ENCODE measurements at regions not wholly inside any gene's neighbourhood (a gene's known extent, or its start where the extent isn't known, plus 50 kb on each side); places are given as distances from the start of the nearest gene placed in this dataset.
"Not testable (repeated sequence)": the region's sequence is repeated elsewhere in the genome, so short reads cannot be mapped to it uniquely, and the experiment has no call there.

- no peak overlapping the region for H3K4me3 ChIP-seq (ENCODE audit: low read depth, low read length)
- DNase-seq (ENCODE audit: low read depth), result no peak
- no peak for TF ChIP-seq CTCF (IDR thresholded peaks at IDR 0.05; ENCODE audit: low read depth, low read length, missing control alignments)
Observed at GRCh38 chr1:232574889-232575762, 54.8 kb downstream of the SIPA1L2 start.

- H3K4me3 ChIP-seq (ENCODE audit: low read depth, low read length), result no peak overlapping the region
- no peak for DNase-seq (ENCODE audit: low read depth)
- no peak for TF ChIP-seq CTCF (IDR thresholded peaks at IDR 0.05; ENCODE audit: low read depth, low read length, missing control alignments)
Observed at GRCh38 chr1:232574077-232574476, 55.9 kb downstream of the SIPA1L2 start.

DNA sequence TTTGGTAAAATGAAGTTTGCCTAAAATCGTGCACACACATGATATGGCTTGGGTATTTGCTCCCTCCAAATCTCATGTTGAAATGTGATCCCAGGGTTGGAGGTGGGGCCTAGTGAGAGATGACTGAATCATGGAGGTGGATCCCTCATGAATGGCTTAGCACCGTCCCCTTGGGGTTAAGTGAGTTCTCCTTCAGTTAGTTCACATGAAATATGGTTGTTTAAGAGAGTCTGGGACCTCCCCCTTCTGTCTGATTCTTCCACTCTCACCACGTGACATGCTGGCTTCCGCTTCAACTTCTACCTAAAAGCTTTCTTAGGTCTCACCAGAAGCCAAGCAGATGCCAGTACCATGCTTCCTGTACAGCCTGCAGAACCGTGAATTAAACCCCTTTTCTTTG lies 58.4 kb downstream of the SIPA1L2 start:
- TF ChIP-seq CTCF (IDR thresholded peaks at IDR 0.05; ENCODE audit: low read depth, low read length, missing control alignments), result no peak
- DNase-seq (ENCODE audit: low read depth), result no peak
- H3K4me3 ChIP-seq (ENCODE audit: low read depth, low read length), result no peak overlapping the region

- DNase-seq (ENCODE audit: low read depth), result no peak
- TF ChIP-seq CTCF (IDR thresholded peaks at IDR 0.05; ENCODE audit: low read depth, low read length, missing control alignments), result no peak
- no peak overlapping the region for H3K4me3 ChIP-seq (ENCODE audit: low read depth, low read length)
Observed at GRCh38 chr1:232570007-232570406, 59.9 kb downstream of the SIPA1L2 start.

DNA sequence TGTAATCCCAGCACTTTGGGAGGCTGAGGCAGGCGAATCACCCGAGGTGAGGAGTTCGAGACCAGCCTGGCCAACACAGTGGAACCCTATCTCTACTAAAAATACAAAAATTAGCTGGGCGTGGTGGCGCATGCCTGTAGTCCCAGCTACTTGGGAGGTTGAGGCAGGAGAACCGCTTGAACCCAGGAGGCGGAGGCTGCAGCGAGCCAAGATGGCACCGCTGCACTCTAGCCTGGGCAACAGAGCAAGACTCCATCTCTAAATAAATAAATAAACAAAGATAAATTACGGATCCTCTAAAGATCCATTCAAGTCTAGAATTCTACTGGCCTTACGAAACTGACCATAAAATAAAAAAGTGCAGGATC lies 60.4 kb downstream of the SIPA1L2 start:
- H3K4me3 ChIP-seq (ENCODE audit: low read depth, low read length); DNase-seq (ENCODE audit: low read depth): not testable (repeated sequence)

DNA sequence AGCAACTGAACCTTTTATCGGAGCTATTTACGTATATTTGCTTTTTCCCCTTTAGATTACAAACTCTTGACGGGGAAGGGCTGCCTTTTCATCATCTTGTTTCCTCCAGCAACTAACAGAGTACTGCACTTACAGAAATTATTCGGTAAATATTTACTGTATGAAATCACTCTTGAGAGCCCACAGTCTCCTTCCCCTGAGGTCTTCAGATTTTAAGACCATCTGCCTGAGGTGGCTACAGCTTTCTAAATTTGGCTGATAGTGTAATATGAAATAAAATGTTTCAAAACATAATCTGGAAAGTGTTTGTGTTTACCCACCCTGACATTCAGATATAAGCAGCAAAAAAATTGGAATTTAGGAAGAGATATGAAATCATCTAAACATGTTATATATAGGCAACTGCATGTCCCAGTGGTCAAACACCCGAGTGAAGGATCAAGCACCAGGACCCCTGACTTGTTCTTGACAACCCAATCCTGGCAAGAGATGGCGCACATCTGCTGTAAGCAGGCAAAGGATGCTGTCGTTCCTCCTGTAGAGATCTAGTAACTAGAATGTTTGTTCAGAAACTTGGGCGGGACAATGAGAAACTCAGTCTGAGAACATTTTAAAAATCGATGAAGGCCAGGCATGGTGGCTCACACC lies 60.9 kb downstream of the SIPA1L2 start:
- H3K4me3 ChIP-seq (ENCODE audit: low read depth, low read length), result no peak overlapping the region
- DNase-seq (ENCODE audit: low read depth), result no peak
- no peak for TF ChIP-seq CTCF (IDR thresholded peaks at IDR 0.05; ENCODE audit: low read depth, low read length, missing control alignments)

GRCh38 chr1:232568331-232568852 lies 61.5 kb downstream of the SIPA1L2 start:
- no peak for TF ChIP-seq CTCF (IDR thresholded peaks at IDR 0.05; ENCODE audit: low read depth, low read length, missing control alignments)
- DNase-seq (ENCODE audit: low read depth), result no peak

More at GRCh38 chr1:232568331-232568852, 61.5 kb downstream of the SIPA1L2 start:
- H3K4me3 ChIP-seq (ENCODE audit: low read depth, low read length), result no peak overlapping the region
